Breast epithelium (tissue), 3 donors: ENCODE measurements at regions not wholly inside any gene's neighbourhood (a gene's known extent, or its start where the extent isn't known, plus 50 kb on each side); places are given as distances from the start of the nearest gene placed in this dataset.

ENCODE experiments used
- POLR2A ChIP-seq: fragments of 450-650 bp; IDR thresholded peaks from one replicate; pipeline ENCODE4 v1.6.1; 2016; ENCODE audit warnings: antibody characterized with exemption, mild to moderate bottlenecking, moderate library complexity
- POLR2AphosphoS5 ChIP-seq, 3 donors: sonication (generic); formaldehyde crosslinking; IDR thresholded peaks; one replicate each; pipeline ENCODE4 v1.6.1; 2017; ENCODE audit warnings: antibody characterized with exemption in 3 of 3

DNA sequence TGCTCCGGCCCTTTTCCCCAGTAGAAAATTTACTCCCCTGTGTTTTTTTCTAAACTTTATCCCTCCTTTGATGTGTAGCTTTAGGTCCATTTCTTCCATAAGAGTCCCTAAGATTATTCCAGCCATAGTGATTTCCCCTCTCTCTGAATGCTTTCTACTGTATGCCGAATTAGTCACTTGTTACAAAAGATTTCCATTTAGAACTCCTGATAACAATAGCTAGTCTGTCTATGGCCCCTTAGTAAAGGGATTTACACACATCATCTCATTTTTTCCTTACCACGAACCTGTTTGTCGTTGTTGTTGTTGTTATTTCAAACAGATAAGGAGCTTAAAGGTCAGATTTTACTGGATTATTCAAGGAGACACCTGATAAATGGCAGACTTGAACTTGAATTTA, 256.1 kb downstream of the PAX3 start:
- no peak for TF ChIP-seq POLR2A
- TF ChIP-seq POLR2AphosphoS5 (IDR thresholded peaks at IDR 0.05) = no peak
